Germinal center (tissue), 1 donor: ENCODE measurements at regions not wholly inside any gene's neighbourhood (a gene's known extent, or its start where the extent isn't known, plus 50 kb on each side); places are given as distances from the start of the nearest gene placed in this dataset.

Experiments used
- DNase-seq: peaks from one replicate; pipeline ENCODE4 v3.0.0; 2012; ENCODE audit warnings: mixed read lengths, low spot score

DNA sequence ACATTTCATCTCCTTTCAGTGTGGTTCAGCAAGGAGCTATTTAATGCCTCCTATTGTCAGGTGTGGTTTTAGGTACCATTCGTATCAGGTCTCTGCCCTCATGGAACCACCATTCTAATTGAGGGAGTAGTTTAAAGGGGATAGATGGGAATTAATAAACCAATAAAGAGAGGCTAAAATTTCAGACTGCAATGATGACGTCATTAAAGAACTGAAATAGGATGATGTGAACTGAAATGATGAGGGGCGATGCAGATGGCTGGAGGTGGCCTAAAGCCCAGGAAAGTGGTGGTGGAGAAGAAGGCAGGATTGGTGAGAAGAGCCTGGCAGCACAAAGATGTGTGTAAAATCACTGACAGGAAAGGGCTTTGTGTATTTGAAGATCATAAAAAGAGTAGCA, 148.9 kb upstream of the RBFOX1 start:
- DNase-seq: no peak

DNA sequence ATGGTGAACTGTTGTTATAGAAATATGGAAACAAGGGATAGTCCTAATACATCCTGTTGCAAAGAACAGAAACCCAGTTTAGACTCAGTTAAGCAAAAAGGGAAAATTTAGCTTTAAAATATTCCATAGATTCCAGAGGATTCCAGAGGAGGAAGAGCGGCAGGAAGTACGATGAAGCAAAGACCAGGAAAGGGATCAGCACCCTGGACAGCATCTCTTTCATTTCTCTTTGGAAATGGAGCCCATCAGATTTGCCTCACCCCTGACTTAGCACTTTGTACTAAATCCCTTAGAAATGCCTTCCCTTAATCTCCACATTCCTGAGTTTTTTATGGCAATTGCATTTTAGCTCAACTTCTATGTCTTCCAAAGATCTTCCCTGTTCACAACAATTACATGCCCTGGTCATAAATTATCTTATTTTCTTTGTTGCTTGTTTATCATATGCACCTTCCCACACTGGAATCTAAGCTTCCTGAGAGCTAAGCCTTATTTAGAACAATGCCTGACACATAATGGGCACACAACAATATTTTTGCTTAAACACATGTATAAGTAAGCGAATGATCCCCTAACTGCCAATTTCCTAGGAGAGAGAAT, 150.0 kb upstream of the RBFOX1 start:
- no peak for DNase-seq

DNA sequence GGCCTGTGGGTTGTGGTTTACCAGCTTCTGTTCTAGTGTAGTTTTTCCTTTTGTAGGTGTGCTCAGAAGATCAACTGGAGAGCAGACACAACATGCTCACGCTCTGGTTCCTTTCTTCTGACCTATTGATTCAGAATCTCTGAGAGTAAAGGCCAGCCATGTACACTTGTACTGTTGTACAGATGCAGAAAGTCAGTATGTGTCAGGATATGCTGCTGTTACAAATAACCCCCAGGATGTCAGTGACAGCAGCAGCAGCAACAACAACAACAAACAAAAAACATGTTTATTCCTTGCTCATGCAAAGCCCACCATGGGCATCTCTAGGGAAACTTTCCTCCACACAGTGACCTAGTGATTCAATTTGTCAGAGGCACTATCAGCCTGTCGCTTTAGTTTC, 154.8 kb upstream of the RBFOX1 start:
- no peak for DNase-seq

DNA sequence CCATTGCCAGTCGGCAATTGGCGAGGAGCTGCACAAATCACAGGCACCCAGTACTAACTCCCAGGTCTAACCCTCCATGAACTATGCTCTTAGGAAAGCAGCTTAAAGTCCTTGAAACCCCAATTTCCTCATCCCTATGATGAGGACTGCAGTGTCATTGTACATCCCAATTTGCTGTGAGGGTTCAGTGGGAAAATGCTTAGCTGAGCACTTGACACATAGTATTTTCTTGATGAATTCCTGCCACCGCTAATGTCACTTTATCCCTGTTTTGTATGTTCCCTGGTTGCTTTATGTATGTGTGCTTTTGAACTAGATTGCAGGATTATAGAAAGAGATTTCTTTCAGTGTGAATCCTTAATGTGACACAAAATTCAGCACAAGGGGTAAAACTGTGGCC, 161.5 kb upstream of the RBFOX1 start:
- DNase-seq: no peak

DNA sequence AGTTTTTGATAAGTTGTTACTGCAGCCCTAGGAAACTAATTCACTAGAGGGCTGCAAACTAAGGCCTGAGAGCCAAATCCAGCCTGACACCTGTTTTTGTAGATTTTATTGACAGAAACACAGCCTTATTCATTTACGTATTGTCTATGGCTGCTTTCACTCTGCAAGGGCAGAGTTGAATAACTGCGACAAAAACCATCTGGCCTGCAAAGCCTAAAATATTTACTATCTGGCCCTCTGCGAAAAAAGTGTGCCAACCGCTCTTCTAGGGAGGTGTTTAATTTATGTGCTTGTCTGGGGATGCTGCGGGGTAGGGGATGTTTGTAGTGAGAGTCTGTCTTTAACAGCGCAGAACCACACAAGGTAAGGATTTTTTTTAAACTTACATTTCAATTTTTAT, 165.0 kb upstream of the RBFOX1 start:
- DNase-seq: no peak

DNA sequence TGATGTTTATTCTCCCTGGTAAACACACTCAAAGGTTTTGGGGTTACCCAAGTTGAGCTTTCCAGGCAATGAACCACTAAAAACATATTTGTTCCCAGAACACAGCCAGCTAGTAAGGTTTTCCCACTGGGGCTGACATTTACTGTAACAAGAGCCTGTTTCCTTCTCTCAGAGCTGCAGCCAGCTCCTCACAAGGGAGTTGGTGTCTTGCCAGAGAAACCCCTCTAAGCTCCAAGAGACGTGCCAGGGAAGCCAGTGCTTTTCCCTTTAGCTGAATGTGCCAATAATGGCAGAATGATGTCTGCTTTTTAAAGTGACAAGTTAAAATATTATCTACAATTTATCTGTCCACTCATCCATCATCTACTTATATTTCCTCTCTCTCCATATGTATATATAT, 170.8 kb upstream of the RBFOX1 start:
- no peak for DNase-seq

DNA sequence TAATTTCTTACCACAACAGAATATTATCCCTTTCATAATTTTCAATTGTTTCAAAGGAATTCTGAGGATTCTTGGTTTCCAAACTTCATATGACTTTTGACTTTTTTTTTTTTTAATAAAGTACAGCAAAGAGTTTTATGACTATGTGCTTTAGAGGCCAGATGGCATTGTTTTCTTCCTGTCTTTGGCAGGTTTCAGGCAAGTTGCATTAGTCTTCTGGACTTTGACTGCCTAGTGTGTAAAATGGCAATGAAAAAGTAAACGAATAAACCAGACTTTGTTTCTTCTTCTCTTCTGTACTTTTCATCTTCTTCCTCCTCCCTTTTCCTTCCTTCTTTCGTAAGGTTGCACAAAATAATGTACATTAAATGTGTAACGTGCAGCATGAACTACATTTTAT, 172.6 kb upstream of the RBFOX1 start:
- no peak for DNase-seq

DNA sequence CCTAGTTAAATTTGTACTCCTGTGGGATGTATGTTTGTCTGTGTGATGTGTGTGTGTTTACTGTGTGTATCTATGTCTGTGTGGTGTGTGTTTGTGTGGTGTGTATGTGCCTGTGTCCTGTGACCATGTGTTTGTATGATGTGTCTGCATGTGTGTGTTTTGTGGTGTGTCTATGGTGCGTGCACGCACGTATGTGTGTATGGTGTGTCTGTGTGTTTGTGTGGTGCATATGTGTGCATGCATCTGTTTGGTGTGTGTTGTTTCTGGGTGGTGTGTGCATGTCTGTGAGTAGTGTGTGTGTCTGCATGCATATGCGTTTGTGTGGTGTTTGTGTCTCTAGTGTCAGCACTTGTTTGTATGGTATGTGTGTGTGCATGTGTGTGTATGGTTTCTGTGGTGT, 174.2 kb upstream of the RBFOX1 start:
- DNase-seq: no peak

DNA sequence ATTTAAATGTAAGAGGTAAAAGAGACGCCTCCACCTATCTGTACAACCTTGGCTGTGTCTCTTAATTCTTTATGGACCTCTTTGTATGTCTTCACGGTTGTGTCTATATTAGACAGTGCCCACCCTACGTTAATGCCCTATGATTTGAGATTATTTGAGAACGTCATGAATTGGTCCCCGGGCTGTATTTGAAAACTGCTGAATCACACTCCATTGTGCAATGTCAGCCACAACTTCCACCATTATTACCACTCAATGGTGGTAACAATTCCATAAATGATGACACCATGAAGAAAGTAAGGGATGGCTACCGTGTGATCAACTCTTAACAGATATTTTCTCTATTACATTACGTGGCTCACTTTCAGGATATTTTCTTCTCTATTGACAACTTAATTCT, 182.4 kb upstream of the RBFOX1 start:
- no peak for DNase-seq

DNA sequence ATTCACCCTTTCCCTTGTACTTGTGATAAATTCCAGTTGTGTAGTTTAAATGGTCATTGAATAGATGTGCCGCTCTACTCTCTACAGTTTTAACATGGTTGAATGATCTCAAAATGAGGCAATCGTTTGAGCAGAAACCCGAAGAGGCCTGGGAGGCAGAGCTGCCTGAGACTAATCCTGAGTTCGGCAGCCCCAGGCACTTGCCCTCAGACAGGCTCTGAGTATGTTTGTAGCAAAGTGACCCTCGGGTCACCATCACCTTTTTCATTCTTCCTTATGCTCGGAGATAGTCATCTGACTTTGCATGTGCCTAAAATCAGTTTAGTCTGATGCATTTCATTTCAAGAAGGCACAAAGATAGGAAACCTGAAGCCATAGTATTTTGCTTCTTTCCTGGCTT, 184.0 kb upstream of the RBFOX1 start:
- no peak for DNase-seq

DNA sequence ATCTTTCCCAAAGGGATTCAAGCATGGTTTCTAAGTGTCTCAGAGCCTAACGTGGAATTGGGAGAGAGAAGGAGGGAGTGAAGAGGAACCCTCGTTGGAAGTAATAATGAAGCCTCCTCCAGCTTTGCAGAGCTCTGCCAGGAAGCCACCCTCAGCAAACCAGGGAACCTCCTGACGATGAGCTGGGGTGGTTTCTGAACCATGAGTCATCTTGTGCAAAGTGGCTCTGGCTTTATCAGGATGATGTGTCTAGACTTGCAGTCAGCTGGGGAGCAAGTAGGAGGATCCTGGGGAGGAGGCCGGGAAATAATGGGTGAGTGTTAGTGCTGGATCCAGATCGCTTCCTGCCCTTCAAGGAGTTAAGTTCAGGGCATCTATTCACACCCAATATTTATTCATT, 191.7 kb upstream of the RBFOX1 start:
- DNase-seq: no peak

DNA sequence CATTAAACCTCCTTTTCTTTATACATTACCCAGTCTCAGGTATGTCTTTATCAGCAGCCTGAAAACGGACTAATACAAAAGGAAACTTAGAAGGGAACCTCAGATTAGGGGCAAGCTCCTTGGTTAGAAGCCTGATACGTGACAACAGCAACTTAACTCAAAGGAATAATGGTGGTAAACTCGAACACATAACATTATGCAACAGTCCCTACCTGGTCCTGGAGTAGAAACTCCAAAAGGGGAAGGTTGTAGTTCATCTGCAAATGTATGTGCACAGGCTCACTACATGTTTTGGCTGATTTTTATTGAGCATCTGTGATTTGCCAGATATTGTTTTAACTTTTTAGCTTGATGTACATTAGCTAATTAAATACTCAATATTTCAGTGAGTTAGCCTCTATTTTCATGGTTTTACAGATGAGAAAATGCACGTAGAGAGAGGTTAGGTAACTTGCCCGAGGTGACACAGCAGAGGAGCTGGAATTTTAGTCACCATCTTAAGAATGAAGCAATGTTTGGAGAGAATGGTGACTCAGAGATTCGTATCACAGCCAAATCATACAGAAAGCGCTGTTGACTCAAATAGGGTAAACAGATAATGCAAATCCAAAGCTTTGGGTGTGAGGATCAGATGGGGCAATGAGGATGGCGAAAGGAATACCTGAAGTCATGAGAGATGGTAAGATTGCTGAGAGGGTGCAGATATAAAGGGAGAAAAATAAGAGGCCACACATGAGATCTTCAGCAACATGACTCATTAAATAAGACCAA, 194.9 kb upstream of the RBFOX1 start:
- no peak for DNase-seq

DNA sequence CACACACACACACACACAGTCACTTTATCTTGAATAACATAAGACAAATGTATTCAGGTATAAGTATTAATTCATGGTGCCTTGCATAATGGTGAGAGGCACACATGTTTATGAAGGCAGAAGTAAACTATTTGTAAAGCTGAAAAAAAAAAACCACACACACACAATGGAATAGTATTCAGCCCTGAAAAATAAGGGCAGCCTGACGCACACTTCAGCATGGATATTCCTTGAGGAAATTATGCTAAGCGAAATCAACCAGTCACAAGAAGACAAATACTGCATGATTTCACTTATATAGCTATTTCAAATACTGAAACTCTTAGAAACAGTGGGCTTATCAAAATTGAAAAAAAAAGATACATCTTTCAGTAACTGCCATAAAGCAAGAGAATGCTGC, 200.2 kb upstream of the RBFOX1 start:
- DNase-seq: no peak

DNA sequence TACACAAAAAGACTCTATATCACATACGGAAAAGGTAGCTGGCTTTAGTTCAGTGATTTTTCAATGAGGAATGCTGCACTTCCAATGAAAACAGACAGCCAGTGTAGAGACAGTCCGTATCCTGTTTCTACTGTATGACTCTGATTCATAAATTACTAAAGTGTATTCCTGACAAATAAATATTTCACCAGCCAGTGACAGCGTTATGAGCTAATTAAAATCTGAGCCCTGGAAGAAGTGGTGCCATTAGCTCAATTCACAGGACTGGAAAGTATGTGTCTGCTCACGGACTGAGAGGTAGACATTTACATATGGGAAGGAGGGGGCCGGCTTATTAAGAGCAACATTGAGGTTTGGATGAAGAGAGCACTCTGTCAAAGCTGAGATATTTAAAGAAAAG, 207.9 kb upstream of the RBFOX1 start:
- no peak for DNase-seq

DNA sequence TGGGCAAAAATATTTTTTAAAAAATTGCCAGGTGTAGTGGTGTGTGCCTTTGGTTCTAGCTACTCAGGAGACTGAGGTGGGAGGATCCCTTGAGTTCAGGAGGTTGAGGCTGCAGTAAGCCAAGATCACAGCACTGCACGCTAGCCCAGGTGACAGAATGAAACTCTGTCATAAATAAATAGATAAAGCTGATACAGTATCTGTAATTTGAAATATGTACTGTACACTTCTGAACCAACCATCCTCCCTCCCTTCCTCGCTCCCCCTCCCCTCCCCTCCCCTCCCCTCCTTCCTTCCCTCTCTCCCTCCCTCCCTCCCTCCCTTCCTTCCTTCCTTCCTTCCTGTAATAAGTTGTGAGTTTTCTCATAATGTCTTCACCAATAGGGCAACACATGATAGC, 208.4 kb upstream of the RBFOX1 start:
- DNase-seq: no peak

DNA sequence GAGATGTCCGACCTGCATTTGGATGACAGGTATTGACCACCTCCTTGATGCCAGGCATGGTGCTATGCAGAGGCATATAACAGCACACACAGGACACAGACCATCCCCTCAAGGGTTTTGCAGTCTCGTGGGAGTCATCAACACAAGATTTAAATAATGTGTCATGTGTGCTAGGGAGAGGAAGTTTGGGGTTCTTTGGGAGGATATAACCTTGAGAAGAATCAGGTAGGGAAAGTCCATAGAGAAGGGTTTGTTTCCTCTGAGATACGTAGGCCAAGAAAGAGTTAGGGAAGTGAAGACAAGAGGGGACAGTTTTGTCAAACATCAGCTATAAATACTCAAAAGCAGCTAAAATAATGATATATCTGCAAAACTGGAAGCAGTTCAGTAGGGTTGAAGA, 215.9 kb upstream of the RBFOX1 start:
- DNase-seq: no peak

DNA sequence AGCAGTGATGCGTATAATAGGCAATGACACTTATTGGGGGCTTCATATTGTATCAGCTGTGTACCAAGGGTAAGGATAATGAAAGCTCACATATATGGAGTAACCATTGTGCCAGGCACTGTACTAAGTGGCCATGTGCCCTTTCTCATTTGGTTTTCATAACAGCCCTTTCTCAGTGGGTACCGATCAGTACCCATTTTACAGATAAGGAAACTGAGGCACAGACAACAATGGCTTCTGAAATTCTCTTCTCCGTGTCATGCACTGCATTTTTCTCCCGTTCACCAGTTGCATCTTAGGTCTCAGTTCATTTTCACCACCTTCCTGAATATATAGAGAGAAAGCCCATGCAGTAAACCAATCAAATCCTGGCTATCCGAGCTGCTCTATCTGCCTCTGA, 216.7 kb upstream of the RBFOX1 start:
- DNase-seq: no peak

DNA sequence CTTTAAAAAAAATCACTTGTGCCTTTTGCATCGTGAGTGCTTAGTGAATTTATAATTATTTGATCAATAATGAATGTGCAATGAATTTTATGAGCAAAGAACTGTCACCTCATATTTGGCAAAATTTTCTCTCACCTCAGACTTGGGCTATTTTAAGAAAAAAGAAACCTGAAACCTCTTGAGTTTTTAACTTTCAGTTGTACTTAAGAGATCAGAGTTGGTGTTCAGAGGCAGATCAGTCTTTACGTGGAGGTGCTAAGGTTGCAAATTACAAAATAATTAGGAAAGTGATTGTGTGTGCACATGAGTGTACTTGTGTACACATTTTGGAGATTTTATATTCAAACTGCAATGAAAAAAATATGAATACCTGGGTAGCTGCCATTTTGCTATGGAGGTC, 218.7 kb upstream of the RBFOX1 start:
- no peak for DNase-seq

DNA sequence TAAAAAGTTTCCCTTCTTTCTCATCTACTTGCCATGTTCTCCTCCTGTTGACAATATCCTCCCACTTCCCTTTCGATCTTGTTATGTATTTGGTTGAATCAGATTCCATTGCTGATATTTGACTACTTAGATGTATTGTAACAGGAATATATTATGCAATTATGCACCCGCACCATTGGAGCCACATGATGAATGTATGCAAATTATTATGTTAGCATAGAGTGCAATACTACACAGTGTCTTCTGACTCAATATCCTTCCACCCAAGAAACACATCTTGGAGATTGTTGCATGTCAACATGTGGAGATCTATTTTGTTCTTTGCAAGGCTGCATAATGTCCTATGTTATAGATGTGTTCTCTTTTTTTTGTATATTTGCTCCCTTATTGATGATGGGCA, 219.2 kb upstream of the RBFOX1 start:
- no peak for DNase-seq

DNA sequence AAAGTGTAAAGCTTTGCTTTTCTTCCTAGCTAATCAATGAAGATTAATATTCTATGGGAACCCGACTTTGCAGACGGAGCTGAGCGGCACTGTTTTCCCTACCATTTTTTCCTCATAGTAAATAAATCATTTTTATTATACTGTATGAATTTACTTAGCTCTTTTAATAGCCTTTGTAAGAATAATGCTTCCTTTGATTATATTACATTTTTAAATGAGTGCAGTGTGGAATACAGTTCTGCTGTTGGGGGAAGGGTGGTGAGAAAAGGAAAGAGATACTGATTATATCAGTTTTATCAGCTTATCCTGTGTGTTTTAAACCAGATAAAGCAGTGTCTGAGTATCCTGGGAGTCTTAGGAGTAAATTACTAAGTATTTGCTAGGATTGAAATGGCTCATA, 221.4 kb upstream of the RBFOX1 start:
- no peak for DNase-seq

DNA sequence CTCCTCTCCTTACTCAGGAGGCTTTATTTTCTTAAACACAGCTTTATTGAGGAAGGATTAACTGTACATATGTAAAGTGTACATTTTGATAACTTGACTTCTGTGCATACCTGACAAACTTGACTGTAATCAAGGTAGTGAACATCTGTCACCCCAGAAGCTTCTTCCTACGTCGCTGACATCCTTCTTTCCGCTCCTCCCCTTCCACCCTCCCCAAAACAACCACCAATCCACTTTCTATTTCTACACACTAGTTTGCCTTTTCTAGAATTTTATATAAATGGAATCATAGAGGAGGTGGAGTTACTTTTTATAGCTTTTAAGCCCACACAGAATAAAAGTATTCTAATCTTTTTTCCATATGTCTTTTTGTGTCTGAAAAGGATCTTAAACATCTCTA, 225.2 kb upstream of the RBFOX1 start:
- no peak for DNase-seq

DNA sequence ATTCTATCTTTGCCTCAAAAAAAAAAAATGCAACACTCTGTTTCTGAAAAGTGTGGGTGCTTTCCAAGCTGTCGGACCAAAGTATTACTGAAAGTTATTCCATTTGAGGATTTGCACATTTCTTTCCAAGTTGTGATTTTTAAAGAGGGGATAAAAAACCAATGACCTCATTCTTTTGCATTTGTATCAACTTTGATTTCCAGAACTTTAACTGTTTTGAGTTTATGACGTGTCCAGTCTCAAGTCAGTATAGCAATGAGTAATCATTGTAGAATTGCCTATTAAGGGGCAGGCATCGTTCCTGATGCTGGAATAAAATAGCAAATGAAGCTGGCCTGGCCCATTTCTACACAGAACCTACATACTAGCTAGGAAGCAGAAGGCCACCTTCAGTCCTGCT, 229.6 kb upstream of the RBFOX1 start:
- no peak for DNase-seq

DNA sequence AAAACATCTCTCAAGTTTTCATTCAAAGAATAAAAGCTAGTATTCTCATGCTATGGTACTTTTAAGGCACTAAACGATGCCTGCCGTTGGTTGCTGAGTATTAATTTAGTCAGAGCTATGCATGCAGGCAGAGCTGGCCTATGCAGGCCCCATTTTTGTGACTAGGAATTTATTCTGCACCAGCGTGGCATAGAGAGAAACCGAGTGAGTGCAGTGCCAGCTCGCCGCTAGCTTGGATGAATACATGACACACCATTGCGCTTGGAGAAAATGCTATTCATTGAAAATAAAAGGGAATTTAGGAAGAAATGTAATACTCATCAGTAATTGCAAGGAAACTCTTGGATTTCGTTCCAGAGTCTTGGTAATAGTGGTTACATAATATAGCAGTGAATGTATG, 231.6 kb upstream of the RBFOX1 start:
- no peak for DNase-seq

DNA sequence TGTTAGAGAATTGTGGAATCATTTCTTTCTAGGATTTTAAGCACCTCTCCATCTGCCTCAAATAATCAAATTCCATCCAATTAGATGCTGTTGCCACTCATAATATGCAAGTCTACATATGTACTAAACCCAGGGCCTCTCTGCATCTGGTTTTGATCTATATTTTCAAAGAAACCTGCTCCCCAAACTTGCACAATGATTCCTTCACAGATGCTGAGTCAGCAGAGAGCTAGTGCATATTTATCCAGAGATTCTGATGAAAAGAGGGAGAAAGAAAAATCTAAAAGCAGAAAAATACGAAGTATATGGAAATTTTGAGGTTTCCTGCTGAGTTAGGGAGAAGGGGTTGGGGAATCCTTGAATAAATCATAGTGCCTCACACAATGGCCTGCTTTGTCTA, 235.1 kb upstream of the RBFOX1 start:
- DNase-seq: no peak
